ENCODE measurements at regions not wholly inside any gene's neighbourhood (a gene's known extent, or its start where the extent isn't known, plus 50 kb on each side); places are given as distances from the start of the nearest gene placed in this dataset.

DNA sequence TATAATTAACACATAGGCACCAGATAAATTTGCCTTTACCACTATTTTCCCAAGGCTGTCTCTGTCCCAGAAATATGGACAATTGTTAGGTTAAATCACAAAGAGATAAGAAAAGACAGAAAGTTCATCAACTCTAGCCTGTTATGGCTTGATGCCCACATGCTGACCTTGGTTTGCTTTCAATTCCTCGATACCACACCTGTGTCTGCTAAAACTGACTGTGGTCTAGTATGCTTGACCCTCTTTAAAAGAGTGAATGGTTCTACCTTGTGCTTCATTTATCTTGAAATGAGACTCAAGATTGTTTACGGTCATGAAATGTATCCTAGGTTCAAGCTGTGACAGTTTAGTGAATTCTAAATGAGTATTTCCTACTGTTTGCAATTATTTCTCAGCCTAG lies 909.0 kb upstream of the LRRTM1 start:
- TF ChIP-seq, protein P1, sequence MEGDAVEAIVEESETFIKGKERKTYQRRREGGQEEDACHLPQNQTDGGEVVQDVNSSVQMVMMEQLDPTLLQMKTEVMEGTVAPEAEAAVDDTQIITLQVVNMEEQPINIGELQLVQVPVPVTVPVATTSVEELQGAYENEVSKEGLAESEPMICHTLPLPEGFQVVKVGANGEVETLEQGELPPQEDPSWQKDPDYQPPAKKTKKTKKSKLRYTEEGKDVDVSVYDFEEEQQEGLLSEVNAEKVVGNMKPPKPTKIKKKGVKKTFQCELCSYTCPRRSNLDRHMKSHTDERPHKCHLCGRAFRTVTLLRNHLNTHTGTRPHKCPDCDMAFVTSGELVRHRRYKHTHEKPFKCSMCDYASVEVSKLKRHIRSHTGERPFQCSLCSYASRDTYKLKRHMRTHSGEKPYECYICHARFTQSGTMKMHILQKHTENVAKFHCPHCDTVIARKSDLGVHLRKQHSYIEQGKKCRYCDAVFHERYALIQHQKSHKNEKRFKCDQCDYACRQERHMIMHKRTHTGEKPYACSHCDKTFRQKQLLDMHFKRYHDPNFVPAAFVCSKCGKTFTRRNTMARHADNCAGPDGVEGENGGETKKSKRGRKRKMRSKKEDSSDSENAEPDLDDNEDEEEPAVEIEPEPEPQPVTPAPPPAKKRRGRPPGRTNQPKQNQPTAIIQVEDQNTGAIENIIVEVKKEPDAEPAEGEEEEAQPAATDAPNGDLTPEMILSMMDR (optimal IDR thresholded peaks at IDR 0.05 in 1 of 3, IDR thresholded peaks at IDR 0.05 in 1 of 3, conservative IDR thresholded peaks at IDR 0.05 in 1 of 3; ENCODE audit: extremely low read depth in 1 of 3, insufficient read depth in 2 of 3, low read length in 3 of 3) = no peak
- TF ChIP-seq EZH2 (IDR thresholded peaks at IDR 0.05; ENCODE audit: low read length) = no peak
